Natural killer cell (primary cell): ENCODE measurements at regions not wholly inside any gene's neighbourhood (a gene's known extent, or its start where the extent isn't known, plus 50 kb on each side); places are given as distances from the start of the nearest gene placed in this dataset.

Experiments used
- ATAC-seq, 3 donors: fragments of 150-1000 bp in 2 of 3; fragments of 200-7000 bp in 1 of 3; cut with Tn5 transposase; 1 replicate in 1 of 3; 2 replicates in 2 of 3; pipeline ENCODE4 v1.10.0; 2021; ENCODE audit warnings: mild to moderate bottlenecking in 2 of 3, moderate library complexity in 2 of 3
- DNase-seq, 2 donors: peaks; one replicate each; pipeline versions ENCODE4 v3.0.0 to v3.0.0-alpha.2; 2013 to 2021; ENCODE audit warnings: mixed read lengths in 1 of 2
- H3K27ac ChIP-seq: one replicate; pipeline ENCODE4 v1.5.1; 2013; ENCODE audit warnings: mild to moderate bottlenecking, low read length
- H3K27me3 ChIP-seq: one replicate; pipeline ENCODE4 v1.6.1; 2013; ENCODE audit warnings: low read length; ENCODE audit not compliant: control insufficient read depth, insufficient read depth
- H3K36me3 ChIP-seq: one replicate; pipeline ENCODE4 v1.6.1; 2013; ENCODE audit warnings: low read length; ENCODE audit not compliant: control insufficient read depth, insufficient read depth
- H3K4me1 ChIP-seq: one replicate; pipeline ENCODE4 v1.6.1; 2013; ENCODE audit warnings: low read length; ENCODE audit not compliant: control insufficient read depth, insufficient read depth
- H3K4me3 ChIP-seq: one replicate; pipeline ENCODE4 v1.5.1; 2013; ENCODE audit warnings: low read length
- H3K9me3 ChIP-seq: one replicate; pipeline ENCODE4 v1.6.1; 2013; ENCODE audit warnings: low read length; ENCODE audit not compliant: control insufficient read depth, insufficient read depth
- H3K27ac Mint-ChIP-seq, 2 donors: one replicate each; pipeline ENCODE4 v1.8.0; 2022; ENCODE audit warnings: mild to moderate bottlenecking in 2 of 2, mixed read lengths in 2 of 2, moderate library complexity in 1 of 2
- H3K27me3 Mint-ChIP-seq, 2 donors: one replicate each; pipeline ENCODE4 v1.8.0; 2022; ENCODE audit warnings: low read depth in 2 of 2, mixed read lengths in 2 of 2
- H3K36me3 Mint-ChIP-seq: one replicate; pipeline ENCODE4 v1.8.0; 2022; ENCODE audit warnings: mixed read lengths
- H3K4me1 Mint-ChIP-seq, 2 donors: one replicate each; pipeline ENCODE4 v1.8.0; 2022; ENCODE audit warnings: mixed read lengths in 2 of 2
- H3K4me3 Mint-ChIP-seq: one replicate; pipeline ENCODE4 v1.8.0; 2022; ENCODE audit warnings: mild to moderate bottlenecking, moderate library complexity, mixed read lengths
- H3K9me3 Mint-ChIP-seq, 2 donors: one replicate each; pipeline ENCODE4 v1.8.0; 2022; ENCODE audit warnings: mixed read lengths in 2 of 2
- CTCF ChIP-seq: fragments of 200-600 bp; IDR thresholded peaks from one replicate; pipeline ENCODE4 v1.8.0; 2022; ENCODE audit warnings: antibody characterized with exemption
- WGBS: methylation state at CpG from one replicate; pipeline ENCODE4 v1.1.7; 2013; ENCODE audit warnings: missing lambda C conversion rate; ENCODE audit not compliant: insufficient coverage; 5-methylcytosine and 5-hydroxymethylcytosine counted together
- intact Hi-C: fragments of 100-400 bp; cut with micrococcal nuclease; formaldehyde crosslinking; loops from one replicate; pipeline ENCODE4 v1.14.2; 2022

GRCh38 chr1:57959531-57960241 lies 535.8 kb upstream of the DAB1 start:
- Mint-ChIP-seq H3K4me3 (no peak overlapping the region), H3K9me3 (no peaks in the 10 kb centered on the region), H3K4me1 (no peaks in the 10 kb centered on the region), H3K27me3 (no peaks in the 10 kb centered on the region), H3K36me3 (no peaks in the 10 kb centered on the region), H3K27ac (no peak overlapping the region)
- ATAC-seq = no peak
- no peak for TF ChIP-seq CTCF
- Histone ChIP-seq H3K9me3 (no peaks in the 10 kb centered on the region), H3K27ac (no peak overlapping the region), H3K27me3 (no peaks in the 10 kb centered on the region), H3K4me3 (no peak overlapping the region), H3K36me3 (no peaks in the 10 kb centered on the region), H3K4me1 (no peaks in the 10 kb centered on the region)
- intact Hi-C loops = no loop called here
- 73% methylated on average over 8 of the region's 8 CpGs for WGBS
- DNase-seq = no peak

GRCh38 chr1:57957576-57957975 lies 533.7 kb upstream of the DAB1 start:
- Histone ChIP-seq H3K36me3 (no peaks in the 10 kb centered on the region), H3K4me1 (no peaks in the 10 kb centered on the region), H3K27me3 (no peaks in the 10 kb centered on the region), H3K4me3 (no peak overlapping the region), H3K27ac (no peak overlapping the region), H3K9me3 (no peaks in the 10 kb centered on the region)
- H3K36me3 Mint-ChIP-seq = no peaks in the 10 kb centered on the region
- DNase-seq (no peak), ATAC-seq (no peak)
- H3K9me3 Mint-ChIP-seq = no peaks in the 10 kb centered on the region
- no peaks in the 10 kb centered on the region for H3K27me3 Mint-ChIP-seq
- TF ChIP-seq CTCF = no peak
- H3K4me3 Mint-ChIP-seq = no peak overlapping the region
- no peaks in the 10 kb centered on the region for H3K4me1 Mint-ChIP-seq
- WGBS = 72% methylated on average over 2 of the region's 2 CpGs
- intact Hi-C loops = no loop called here
- no peak overlapping the region for H3K27ac Mint-ChIP-seq

GRCh38 chr1:57951390-57951789 lies 527.5 kb upstream of the DAB1 start:
- Mint-ChIP-seq H3K27ac (no peak overlapping the region), H3K4me3 (no peak overlapping the region), H3K4me1 (no peaks in the 10 kb centered on the region), H3K36me3 (no peaks in the 10 kb centered on the region), H3K9me3 (peaks cover 0 to 2% of the 10 kb centered on the region in 2 donors), H3K27me3 (peaks cover 3 to 5% of the 10 kb centered on the region in 2 donors)
- intact Hi-C loops = no loop called here
- Histone ChIP-seq H3K9me3 (no peaks in the 10 kb centered on the region), H3K27me3 (no peaks in the 10 kb centered on the region), H3K36me3 (no peaks in the 10 kb centered on the region), H3K4me3 (no peak overlapping the region), H3K27ac (no peak overlapping the region), H3K4me1 (no peaks in the 10 kb centered on the region)
- ATAC-seq (no peak), DNase-seq (no peak)
- 39% methylated on average over 4 of the region's 4 CpGs for WGBS
- TF ChIP-seq CTCF = no peak

- Histone ChIP-seq H3K4me1 (no peaks in the 10 kb centered on the region), H3K27ac (no peak overlapping the region), H3K9me3 (no peaks in the 10 kb centered on the region), H3K4me3 (no peak overlapping the region), H3K27me3 (no peaks in the 10 kb centered on the region), H3K36me3 (no peaks in the 10 kb centered on the region)
- intact Hi-C loops = no loop called here
- peaks cover 3 to 5% of the 10 kb centered on the region in 2 donors for H3K27me3 Mint-ChIP-seq
- H3K4me3 Mint-ChIP-seq = no peak overlapping the region
- 69% methylated on average over 2 of the region's 2 CpGs for WGBS
- no peaks in the 10 kb centered on the region for H3K4me1 Mint-ChIP-seq
- no peak overlapping the region for H3K27ac Mint-ChIP-seq
- no peaks in the 10 kb centered on the region for H3K36me3 Mint-ChIP-seq
- peaks cover 0 to 2% of the 10 kb centered on the region in 2 donors for H3K9me3 Mint-ChIP-seq
- DNase-seq = no peak
- no peak for TF ChIP-seq CTCF
- ATAC-seq = no peak
Measured at GRCh38 chr1:57949168-57949567, 525.3 kb upstream of the DAB1 start.
